ENCODE measurements at regions not wholly inside any gene's neighbourhood (a gene's known extent, or its start where the extent isn't known, plus 50 kb on each side); places are given as distances from the start of the nearest gene placed in this dataset.

DNA sequence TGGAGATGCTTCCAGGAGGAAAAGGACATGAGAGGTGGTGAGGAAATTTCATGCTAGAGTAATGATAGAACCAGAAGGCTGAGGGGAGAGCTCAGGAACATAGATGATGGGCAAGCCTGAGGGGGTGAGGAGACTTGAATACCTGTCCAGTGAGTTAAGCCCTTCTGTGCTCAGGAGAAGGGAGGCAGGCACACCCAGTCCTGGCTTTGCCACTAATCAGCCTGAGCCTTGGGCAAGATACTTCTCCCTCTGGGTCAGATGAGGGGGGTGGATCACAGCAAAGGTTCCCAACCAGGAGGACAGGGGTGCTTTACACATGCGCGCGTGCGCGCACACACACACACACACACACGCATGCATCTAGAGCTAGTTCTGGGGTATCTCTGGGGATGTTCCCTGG lies 60.5 kb upstream of the KCNK12 start:
- no peak for DNase-seq (ENCODE audit: low read depth in 1 of 2, low spot score in 1 of 2)
- TF ChIP-seq SPI1 (IDR thresholded peaks at IDR 0.05; ENCODE audit: borderline replicate concordance, low read depth) (no peak), POLR2AphosphoS5 (IDR thresholded peaks at IDR 0.05; ENCODE audit: low read depth) (no peak), GABPA (IDR thresholded peaks at IDR 0.05; ENCODE audit: low read depth) (no peak)
- TF ChIP-seq, protein P1, sequence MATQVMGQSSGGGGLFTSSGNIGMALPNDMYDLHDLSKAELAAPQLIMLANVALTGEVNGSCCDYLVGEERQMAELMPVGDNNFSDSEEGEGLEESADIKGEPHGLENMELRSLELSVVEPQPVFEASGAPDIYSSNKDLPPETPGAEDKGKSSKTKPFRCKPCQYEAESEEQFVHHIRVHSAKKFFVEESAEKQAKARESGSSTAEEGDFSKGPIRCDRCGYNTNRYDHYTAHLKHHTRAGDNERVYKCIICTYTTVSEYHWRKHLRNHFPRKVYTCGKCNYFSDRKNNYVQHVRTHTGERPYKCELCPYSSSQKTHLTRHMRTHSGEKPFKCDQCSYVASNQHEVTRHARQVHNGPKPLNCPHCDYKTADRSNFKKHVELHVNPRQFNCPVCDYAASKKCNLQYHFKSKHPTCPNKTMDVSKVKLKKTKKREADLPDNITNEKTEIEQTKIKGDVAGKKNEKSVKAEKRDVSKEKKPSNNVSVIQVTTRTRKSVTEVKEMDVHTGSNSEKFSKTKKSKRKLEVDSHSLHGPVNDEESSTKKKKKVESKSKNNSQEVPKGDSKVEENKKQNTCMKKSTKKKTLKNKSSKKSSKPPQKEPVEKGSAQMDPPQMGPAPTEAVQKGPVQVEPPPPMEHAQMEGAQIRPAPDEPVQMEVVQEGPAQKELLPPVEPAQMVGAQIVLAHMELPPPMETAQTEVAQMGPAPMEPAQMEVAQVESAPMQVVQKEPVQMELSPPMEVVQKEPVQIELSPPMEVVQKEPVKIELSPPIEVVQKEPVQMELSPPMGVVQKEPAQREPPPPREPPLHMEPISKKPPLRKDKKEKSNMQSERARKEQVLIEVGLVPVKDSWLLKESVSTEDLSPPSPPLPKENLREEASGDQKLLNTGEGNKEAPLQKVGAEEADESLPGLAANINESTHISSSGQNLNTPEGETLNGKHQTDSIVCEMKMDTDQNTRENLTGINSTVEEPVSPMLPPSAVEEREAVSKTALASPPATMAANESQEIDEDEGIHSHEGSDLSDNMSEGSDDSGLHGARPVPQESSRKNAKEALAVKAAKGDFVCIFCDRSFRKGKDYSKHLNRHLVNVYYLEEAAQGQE (IDR thresholded peaks at IDR 0.05; ENCODE audit: insufficient replicate concordance, low read depth): no peak
- TF ChIP-seq, protein P2, sequence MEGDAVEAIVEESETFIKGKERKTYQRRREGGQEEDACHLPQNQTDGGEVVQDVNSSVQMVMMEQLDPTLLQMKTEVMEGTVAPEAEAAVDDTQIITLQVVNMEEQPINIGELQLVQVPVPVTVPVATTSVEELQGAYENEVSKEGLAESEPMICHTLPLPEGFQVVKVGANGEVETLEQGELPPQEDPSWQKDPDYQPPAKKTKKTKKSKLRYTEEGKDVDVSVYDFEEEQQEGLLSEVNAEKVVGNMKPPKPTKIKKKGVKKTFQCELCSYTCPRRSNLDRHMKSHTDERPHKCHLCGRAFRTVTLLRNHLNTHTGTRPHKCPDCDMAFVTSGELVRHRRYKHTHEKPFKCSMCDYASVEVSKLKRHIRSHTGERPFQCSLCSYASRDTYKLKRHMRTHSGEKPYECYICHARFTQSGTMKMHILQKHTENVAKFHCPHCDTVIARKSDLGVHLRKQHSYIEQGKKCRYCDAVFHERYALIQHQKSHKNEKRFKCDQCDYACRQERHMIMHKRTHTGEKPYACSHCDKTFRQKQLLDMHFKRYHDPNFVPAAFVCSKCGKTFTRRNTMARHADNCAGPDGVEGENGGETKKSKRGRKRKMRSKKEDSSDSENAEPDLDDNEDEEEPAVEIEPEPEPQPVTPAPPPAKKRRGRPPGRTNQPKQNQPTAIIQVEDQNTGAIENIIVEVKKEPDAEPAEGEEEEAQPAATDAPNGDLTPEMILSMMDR (IDR thresholded peaks at IDR 0.05; ENCODE audit: insufficient read depth, low read length): no peak
- no peak overlapping the region for H3K27ac ChIP-seq (replicated peaks)
- H3K4me3 ChIP-seq (replicated peaks; ENCODE audit: insufficient read depth, low read length): no peak overlapping the region
- no peaks in the 10 kb centered on the region for H3K27me3 ChIP-seq (ENCODE audit: insufficient read depth, poor library complexity, severe bottlenecking)

DNA sequence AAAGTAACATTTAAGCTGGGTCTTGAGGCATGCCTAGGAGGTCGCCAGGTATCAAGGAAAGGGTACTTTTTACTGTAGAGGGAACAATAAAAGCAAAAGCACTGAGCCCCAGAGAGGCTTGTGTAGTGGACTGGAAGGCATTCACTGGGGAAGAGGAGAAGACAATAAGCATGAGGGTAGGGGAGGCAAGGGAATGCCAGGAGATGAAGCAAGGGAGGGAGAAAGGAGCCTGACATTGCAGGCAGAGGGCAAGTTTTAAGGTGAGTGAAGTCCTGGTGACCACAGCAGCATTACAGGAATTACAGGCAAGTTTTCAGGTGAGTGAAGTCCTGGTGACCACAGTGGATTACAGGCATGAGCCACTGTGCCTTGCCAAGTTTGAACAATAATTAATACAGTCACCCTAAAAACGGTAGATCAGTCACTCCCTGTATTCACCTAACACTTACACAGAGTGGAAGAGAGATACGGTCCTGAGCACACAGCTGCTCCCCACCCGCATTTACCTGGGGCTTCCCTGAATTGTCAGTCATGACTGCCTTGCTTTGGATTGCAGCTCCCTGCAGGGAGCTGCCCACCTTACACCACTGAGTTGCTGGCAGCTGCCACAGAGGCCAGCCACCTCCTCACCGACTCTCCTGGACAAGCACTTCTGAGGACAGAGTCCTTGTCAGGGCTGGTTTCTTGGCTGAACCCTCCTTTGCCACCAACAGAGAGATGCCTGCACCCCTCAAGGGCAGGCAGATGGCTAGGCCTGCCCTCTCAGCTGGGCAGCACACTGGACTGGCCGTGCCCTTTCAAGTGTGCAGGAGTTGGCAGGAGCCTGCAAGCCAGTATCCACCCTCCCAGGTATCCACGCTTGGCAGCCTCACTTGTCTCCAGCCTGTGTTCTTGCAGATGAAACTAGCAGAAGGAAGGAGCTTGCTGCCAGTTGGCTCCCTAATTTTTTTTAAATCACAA lies 59.0 kb upstream of the KCNK12 start:
- TF ChIP-seq, protein P1 (IDR thresholded peaks at IDR 0.05; ENCODE audit: insufficient replicate concordance, low read depth): no peak
- TF ChIP-seq SPI1 (IDR thresholded peaks at IDR 0.05; ENCODE audit: borderline replicate concordance, low read depth) (no peak), GABPA (IDR thresholded peaks at IDR 0.05; ENCODE audit: low read depth) (no peak)
- Histone ChIP-seq H3K27ac (replicated peaks) (no peak overlapping the region), H3K27me3 (ENCODE audit: insufficient read depth, poor library complexity, severe bottlenecking) (no peaks in the 10 kb centered on the region), H3K4me3 (replicated peaks; ENCODE audit: insufficient read depth, low read length) (no peak overlapping the region)
- no peak for DNase-seq (ENCODE audit: low read depth in 1 of 2, low spot score in 1 of 2)

DNA sequence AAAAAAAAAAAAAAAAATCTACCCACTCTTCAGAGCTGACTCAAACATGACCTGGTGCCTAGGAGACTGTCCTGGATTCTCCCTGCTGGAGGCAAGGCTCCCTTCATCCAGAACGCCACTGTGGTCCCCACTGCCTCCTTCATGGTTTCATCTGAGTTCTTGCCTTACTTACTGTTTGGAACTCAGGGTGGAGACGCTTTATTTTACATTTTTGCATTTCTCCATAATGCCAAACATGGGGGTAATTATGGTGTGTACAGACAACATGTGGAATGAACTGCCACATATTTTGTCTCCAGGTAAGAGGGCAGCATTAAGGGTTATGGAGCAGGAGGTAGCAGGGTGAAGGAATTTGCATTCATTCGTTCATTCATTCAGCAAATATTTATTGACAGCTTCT lies 58.1 kb upstream of the KCNK12 start:
- Histone ChIP-seq H3K27me3 (ENCODE audit: insufficient read depth, poor library complexity, severe bottlenecking) (no peaks in the 10 kb centered on the region), H3K4me3 (replicated peaks; ENCODE audit: insufficient read depth, low read length) (no peak overlapping the region), H3K27ac (replicated peaks) (no peak overlapping the region)
- DNase-seq (ENCODE audit: low read depth in 1 of 2, low spot score in 1 of 2): no peak
- TF ChIP-seq GABPA (IDR thresholded peaks at IDR 0.05; ENCODE audit: low read depth): no peak
- TF ChIP-seq, protein P2 (IDR thresholded peaks at IDR 0.05; ENCODE audit: insufficient read depth, low read length): no peak

DNA sequence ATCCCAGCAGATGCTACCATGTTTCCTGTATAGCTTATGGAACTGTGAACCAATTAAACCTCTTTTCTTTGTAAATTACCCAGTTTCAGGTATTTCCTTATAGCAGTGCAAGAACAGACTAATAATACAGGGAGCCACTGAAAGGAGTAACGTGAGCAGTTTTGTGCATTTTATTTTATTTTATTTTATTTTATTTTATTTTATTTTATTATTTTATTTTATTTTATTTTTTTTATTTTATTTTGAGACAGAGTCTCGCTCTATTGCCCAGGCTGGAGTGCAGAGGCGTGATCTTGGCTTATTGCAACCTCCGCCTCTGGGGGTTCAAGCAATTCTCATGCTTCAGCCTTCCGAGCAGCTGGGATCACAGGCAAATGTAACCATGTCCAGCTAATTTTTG lies 55.9 kb upstream of the KCNK12 start:
- DNase-seq (ENCODE audit: low read depth in 1 of 2, low spot score in 1 of 2): no peak
- Histone ChIP-seq H3K4me3 (replicated peaks; ENCODE audit: insufficient read depth, low read length) (no peak overlapping the region), H3K27ac (replicated peaks) (no peak overlapping the region), H3K27me3 (ENCODE audit: insufficient read depth, poor library complexity, severe bottlenecking) (no peaks in the 10 kb centered on the region)
- TF ChIP-seq, protein P2 (IDR thresholded peaks at IDR 0.05; ENCODE audit: insufficient read depth, low read length): no peak
- TF ChIP-seq, protein P1 (IDR thresholded peaks at IDR 0.05; ENCODE audit: insufficient replicate concordance, low read depth): no peak
- no peak for TF ChIP-seq GABPA (IDR thresholded peaks at IDR 0.05; ENCODE audit: low read depth)
- TF ChIP-seq SPI1 (IDR thresholded peaks at IDR 0.05; ENCODE audit: borderline replicate concordance, low read depth): no peak
